Keratinocyte (primary cell): ENCODE measurements at regions not wholly inside any gene's neighbourhood (a gene's known extent, or its start where the extent isn't known, plus 50 kb on each side); places are given as distances from the start of the nearest gene placed in this dataset.

Source experiments
- CTCF ChIP-seq, 3 experiments: IDR thresholded peaks in 1 of 3; conservative IDR thresholded peaks in 1 of 3; optimal IDR thresholded peaks in 1 of 3; 2 replicates in 2 of 3; 3 replicates in 1 of 3; pipeline versions ENCODE3 to v1.5.1; 2011; ENCODE audit warnings: low read length in 3 of 3, mild to moderate bottlenecking in 3 of 3, moderate library complexity in 2 of 3, control low read depth in 1 of 3, inconsistent platforms in 1 of 3; ENCODE audit not compliant: insufficient read depth in 2 of 3; ENCODE audit errors: extremely low read depth in 1 of 3
- EZH2 ChIP-seq: IDR thresholded peaks from one replicate; pipeline ENCODE4 v1.6.1; 2012; ENCODE audit warnings: inconsistent platforms, mild to moderate bottlenecking, low read length, moderate library complexity

GRCh38 chr5:62167561-62168057 is 138.4 kb upstream of the KIF2A start:
- no peak for TF ChIP-seq CTCF (optimal IDR thresholded peaks at IDR 0.05 in 1 of 3, IDR thresholded peaks at IDR 0.05 in 1 of 3, conservative IDR thresholded peaks at IDR 0.05 in 1 of 3; ENCODE audit: extremely low read depth in 1 of 3, insufficient read depth in 2 of 3, low read length in 3 of 3)
- no peak for TF ChIP-seq EZH2
